ENCODE measurements at regions not wholly inside any gene's neighbourhood (a gene's known extent, or its start where the extent isn't known, plus 50 kb on each side); places are given as distances from the start of the nearest gene placed in this dataset.

DNA sequence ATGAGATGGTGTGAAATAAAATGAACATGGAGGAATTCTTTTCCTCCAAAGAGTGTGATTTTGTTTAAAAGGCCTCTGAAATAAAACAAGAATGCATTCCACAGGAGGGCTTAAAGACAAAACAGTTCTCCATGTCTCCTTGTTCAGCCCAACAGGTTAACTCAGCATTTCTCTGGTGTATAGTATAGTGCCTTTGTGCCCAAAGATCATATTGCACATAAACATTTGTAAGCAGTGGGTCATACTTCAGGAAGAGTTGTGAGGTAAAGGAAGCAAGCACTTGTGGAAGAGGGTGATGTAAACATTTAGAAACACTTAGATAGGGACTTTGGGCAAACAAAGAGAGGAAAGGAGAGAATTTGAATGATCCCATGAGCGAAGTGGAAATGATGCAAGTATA, 433.9 kb downstream of the SIPA1L2 start:
- DNase-seq (ENCODE audit: low spot score) = no peak

DNA sequence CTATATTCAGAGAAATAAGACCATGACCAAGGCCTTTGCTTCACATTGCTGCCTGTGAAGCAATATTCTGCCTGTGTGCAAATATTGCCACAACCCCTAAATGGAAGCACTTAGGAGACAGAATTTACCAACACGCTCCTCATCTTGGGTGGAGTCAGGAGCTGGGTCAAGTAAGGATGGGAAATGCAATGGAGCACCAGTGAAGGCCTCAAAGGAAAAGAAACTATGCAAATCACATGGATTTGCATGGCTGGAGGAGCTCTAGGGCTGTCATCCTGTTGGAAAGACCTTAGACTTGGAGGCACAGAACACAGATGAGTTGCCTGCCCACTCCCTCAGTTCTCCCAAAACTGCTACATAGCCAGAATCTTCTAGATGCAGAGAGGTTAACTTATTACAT, 435.5 kb downstream of the SIPA1L2 start:
- DNase-seq (ENCODE audit: low spot score) = no peak

GRCh38 chr1:232193451-232193783, 436.5 kb downstream of the SIPA1L2 start:
- no peak for DNase-seq (ENCODE audit: low spot score)

DNA sequence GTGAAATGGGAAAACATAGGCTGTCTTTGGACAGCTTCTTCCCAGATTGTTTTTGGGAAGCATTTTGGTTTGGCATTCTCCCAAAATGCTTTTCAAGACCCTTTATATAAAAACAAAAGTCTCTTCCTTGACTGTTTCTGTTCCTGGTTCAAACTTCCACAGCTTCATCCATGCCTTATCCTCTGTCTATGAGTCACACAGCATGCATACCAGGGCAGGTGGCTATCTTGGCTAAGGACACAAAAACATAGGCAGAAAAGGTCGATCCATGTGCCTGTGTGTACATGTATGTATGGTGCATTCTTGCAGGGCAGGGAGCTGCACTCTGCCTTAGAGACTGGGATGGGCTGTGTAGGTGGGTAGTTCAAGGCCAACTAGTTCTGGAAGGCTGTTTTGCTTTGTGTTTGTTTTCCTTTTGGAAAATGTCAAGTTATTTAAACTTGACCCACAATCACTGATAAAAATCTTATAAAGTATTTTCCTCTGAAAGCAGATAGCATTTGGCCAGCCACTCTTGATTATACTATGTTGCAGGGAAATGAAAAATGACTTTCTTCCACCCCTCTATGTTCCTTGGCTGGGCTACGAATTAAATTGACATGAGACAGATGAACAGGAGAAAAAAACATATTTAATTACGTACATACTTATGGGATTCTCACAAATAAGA, 437.0 kb downstream of the SIPA1L2 start:
- DNase-seq (ENCODE audit: low spot score) = no peak

DNA sequence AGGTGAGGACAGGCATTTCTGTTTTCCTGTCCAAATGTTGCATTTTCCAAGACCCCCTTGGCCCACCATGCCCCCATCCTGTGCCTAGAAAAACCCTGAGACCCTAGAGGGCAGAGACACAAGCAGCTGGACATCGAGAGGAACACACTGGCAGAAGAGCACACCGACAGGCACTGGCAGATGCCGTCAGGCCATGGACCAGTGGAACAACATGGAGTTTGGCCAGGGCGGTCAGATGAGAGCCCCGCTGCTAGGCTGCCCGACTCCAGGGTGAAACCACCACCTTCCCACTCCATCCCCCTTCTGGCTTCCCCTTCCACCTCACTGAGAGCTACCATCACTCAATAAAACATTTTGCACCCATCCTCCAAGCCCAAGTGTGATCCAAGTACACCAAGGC, 438.4 kb downstream of the SIPA1L2 start:
- no peak for DNase-seq (ENCODE audit: low spot score)

- no peak for DNase-seq (ENCODE audit: low spot score)
Observed at GRCh38 chr1:232188318-232188717, 441.6 kb downstream of the SIPA1L2 start.

- no peak for DNase-seq (ENCODE audit: low spot score)
Observed at GRCh38 chr1:232186931-232187330, 443.0 kb downstream of the SIPA1L2 start.

- no peak for DNase-seq (ENCODE audit: low spot score)
Observed at GRCh38 chr1:232184561-232185530, 445.1 kb downstream of the SIPA1L2 start.

- DNase-seq (ENCODE audit: low spot score) = no peak
Observed at GRCh38 chr1:232183802-232184201, 446.1 kb downstream of the SIPA1L2 start.

- DNase-seq (ENCODE audit: low spot score) = no peak
Observed at GRCh38 chr1:232183266-232183800, 446.6 kb downstream of the SIPA1L2 start.

DNA sequence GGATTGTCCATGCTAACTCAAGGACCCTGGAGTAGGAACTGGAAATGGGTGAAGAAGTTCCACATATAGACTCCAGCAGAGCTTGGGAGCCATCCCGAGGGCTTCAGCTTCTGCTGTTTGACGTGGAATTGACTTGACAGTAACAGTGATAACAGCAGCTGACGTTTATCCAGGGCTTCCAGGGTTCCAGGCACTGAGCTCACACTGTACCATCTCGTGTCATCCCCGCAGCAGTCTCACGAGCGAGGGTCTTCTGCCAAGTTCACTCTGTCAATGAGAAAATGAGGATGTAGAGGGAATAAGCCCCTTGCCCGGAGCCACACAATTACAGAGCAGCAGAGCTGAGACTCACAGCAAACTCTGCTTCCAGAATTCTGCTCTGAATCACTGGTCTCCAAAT, 447.7 kb downstream of the SIPA1L2 start:
- DNase-seq (ENCODE audit: low spot score) = no peak

GRCh38 chr1:232180779-232181136, 449.2 kb downstream of the SIPA1L2 start:
- DNase-seq (ENCODE audit: low spot score) = no peak

DNA sequence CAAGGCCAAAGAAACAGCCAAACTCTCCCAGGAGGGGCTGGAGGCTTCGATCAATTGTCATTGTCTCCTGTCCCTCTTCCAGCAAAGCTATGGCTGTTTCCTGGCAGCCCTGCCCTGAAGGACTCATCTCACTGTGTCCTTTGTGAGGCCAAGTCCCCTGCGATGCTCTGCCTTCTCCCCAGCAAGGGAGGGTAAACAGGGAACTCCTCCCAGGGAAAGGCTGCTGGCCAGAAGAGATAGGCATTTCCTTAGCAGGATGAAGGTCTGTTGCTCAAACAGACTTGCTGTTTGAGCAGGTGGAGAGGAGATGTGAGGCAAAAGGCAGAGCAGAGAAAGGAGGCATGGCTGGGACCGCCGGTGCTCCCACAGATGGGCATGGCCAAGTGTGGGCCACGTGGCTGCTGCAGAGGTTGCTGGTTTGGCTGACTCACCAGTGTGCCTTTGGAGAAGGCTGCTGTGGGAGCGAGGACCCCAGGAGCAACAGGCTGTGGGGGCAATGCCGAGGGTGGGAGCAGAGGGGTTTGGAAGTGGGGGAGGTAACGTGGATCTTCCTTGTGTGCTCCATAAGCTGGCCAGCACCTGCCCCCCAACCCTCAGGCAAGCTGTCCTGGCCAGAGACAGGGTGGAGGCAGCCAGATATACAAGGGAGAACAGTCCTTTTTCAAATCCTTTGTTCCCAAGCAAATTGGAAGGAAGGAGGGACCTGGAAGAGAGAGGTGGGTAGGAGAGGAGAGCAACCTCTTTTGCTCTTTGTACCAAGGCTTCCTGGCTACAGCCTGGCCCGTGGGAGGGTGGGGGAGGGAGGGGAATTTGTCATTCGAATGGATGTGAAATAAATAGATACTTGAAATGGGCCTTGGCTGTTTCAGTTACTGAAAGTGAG, 449.8 kb downstream of the SIPA1L2 start:
- DNase-seq (ENCODE audit: low spot score) = no peak

- no peak for DNase-seq (ENCODE audit: low spot score)
Observed at GRCh38 chr1:232178191-232178590, 451.7 kb downstream of the SIPA1L2 start.

GRCh38 chr1:232177438-232177837, 452.5 kb downstream of the SIPA1L2 start:
- no peak for DNase-seq (ENCODE audit: low spot score)

DNA sequence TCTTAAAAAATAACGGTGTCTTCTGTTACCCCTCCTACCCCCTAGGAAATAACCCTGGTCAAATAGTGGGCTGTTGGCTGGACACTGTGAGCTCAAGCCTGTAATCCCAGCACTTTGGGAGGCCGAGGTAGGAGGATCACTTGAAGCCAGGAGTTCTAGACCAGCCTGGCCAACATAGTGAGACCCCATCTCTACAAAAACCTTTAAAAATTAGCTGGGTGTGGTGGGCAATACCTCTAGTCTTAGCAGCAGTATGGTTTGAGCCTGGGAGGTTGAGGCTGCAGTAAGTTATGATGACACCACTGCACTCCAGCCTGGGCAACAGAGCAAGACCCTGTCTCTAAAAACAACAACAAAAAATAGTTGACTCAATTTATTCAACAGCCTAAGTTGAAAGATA, 453.7 kb downstream of the SIPA1L2 start:
- DNase-seq (ENCODE audit: low spot score) = no peak

- DNase-seq (ENCODE audit: low spot score) = no peak
Observed at GRCh38 chr1:232174306-232174705, 455.6 kb downstream of the SIPA1L2 start.

DNA sequence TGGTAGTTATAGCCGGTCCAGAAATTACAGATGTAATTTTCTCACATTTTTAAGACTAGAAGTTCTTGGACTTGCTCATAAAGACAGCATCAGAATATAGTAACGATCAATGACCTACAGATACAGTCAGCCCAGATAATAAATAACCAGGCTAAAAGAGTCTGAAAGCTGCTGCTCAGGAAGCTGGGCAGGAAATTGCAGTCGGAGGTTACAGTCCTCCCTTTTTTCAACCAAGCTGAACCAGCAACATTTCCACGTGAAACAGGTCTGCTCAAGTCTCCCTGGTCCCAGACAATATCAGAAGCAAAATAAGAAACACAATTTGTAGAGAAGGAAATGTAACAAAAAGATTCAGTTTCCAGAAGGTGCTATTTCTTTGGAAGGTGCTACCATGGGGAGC, 457.4 kb downstream of the SIPA1L2 start:
- DNase-seq (ENCODE audit: low spot score) = no peak

DNA sequence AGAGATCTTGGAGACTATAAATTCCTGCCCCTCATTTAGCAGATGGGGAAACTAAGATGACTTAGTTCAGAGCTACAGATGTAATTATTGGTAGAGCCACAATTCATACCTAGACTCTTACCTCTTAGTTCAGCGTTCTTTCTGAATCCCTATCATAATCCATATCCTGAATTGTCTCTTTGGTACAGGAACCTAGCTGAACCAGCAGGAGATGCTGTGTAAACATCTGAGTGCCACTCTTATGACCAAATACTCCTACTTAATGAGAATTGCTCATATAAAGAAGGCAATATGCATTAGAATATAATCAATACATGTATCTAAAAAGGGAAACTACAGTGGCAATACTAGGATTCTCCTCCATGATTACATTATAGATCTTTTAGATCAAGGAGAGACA, 459.0 kb downstream of the SIPA1L2 start:
- no peak for DNase-seq (ENCODE audit: low spot score)

DNA sequence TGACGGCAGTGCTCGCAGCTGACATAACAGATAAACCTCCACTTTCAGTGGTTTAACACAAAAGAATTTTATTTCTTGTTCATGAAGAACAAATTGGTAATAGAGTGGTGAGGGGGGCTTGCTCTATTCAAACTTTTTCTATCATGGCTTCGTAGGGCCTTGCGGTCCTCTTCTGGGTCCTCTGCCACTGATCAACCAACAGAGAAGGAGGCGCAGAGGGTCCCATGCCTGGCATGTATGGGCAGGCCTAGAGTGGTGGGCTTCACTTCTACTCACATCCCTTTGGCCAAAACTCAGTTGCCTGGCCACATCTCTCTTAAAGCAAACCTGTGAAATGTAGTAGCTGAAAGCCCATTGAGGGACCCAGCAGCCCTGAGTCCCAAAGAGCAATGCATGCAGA, 460.5 kb downstream of the SIPA1L2 start:
- DNase-seq (ENCODE audit: low spot score) = no peak

- no peak for DNase-seq (ENCODE audit: low spot score)
Observed at GRCh38 chr1:232168508-232168907, 461.4 kb downstream of the SIPA1L2 start.

- no peak for DNase-seq (ENCODE audit: low spot score)
Observed at GRCh38 chr1:232166942-232167341, 463.0 kb downstream of the SIPA1L2 start.
